ENCODE measurements at regions not wholly inside any gene's neighbourhood (a gene's known extent, or its start where the extent isn't known, plus 50 kb on each side); places are given as distances from the start of the nearest gene placed in this dataset.

GRCh38 chrX:109920325-109920724 lies 82.6 kb upstream of the TMEM164 start:
- TF ChIP-seq POLR2A (IDR thresholded peaks at IDR 0.05): no peak
- TF ChIP-seq CTCF (IDR thresholded peaks at IDR 0.05): no peak
- TF ChIP-seq POLR2AphosphoS5 (IDR thresholded peaks at IDR 0.05): no peak
- TF ChIP-seq EP300 (IDR thresholded peaks at IDR 0.05; ENCODE audit: low read depth): no peak
